Fibroblast of skin of right quadriceps (primary cell): ENCODE measurements at regions not wholly inside any gene's neighbourhood (a gene's known extent, or its start where the extent isn't known, plus 50 kb on each side); places are given as distances from the start of the nearest gene placed in this dataset.
A peak's percentile ranks its signal among the peaks of the same experiment; 100 is the strongest.
"Not testable (repeated sequence)": the region's sequence is repeated elsewhere in the genome, so short reads cannot be mapped to it uniquely, and the experiment has no call there.

Experiments
- DNase-seq: peaks from one replicate; pipeline ENCODE4 v3.0.0-alpha.2; 2013

DNA sequence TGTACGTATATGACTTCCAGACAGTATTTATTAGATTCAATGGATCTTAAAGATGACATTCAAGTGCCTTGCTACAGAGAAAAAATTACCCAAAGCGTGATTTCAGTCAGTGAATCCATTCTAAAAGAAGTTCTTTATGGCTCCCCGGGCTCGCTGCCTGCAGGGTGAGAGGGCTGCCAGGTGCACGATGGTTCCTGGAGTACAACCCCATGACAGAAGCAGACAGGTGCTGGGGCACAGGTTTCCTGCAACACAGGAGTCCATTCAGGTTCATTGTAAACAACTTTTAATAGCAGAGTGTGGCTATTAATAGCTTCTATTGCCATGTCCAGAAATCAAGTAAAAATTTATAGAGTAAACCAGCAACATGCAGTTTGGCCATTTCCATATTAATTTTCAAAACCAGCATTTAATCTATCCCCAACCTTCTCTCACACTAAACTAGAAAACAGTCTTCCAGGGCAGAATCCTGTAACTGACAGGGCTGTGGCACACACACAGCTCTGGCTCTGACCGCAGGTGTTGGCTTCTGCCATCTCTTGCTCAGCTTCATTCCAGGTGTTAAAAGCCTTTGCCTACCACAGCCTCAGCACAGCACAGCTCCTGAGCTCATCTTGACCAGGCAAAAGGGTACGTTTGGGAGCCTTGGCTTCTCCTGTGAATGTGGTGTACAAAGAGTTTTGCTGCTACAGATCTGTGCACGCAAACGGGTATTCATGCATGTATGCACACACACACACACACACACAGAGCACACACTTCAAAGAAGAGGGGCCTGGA lies 185.9 kb downstream of the MEX3B start:
- no peak for DNase-seq

DNA sequence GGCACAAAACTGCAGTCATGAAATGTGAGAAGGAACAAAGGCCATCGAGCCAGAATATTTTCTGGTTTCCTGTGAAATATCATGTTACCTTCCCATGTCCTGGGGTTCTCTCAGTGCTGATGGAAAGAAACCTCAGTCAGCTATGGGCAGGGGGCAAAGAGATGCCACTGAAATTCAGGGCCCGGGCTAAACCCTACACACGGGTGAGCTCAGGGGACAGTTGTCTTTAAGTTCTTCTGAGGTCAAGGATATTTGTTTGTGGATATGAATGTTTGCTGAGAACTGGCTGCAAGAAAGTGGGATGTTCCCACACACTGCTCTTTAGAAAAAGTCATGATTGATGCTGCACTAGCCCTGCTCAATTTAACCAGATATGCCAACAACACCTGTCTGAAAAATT lies 187.2 kb downstream of the MEX3B start:
- no peak for DNase-seq

DNA sequence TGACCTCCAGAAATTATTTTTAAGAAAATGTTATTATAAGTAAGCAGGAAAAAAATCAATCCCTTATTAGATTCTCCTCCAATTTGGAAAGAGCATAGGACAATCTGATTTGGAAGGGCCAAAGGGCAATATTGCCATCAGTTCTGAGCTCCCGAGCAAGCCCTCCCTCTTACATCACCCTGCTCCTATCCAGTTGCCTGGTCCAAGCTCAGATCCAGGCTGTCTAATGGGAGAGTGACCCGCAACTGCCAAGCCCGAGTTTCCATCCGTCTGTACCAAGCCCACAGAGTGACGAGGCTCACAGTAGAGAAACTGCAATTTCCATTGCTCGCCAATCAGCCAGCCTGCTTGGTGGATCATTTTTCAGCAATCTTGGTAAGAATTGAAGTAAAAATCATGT lies 187.7 kb downstream of the MEX3B start:
- DNase-seq, result no peak

DNA sequence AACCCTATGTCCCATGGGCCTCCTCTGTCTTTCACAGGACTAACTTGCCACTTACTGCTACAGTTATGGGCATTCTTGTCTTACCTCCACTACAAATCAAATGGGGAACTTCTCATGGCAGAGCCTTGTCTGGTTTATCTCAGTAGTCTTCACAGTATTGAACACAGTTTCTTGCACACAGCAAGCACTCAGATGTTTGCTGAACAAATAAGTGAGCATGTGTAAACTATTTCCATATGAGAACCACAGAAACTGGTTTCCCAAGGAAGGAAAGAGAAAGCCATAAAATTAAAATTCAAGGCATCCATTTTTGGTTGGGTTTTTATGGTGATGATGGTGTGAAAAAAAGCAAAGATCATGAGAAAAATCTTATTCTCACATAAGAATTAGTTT lies 189.2 kb downstream of the MEX3B start:
- DNase-seq, result no peak

DNA sequence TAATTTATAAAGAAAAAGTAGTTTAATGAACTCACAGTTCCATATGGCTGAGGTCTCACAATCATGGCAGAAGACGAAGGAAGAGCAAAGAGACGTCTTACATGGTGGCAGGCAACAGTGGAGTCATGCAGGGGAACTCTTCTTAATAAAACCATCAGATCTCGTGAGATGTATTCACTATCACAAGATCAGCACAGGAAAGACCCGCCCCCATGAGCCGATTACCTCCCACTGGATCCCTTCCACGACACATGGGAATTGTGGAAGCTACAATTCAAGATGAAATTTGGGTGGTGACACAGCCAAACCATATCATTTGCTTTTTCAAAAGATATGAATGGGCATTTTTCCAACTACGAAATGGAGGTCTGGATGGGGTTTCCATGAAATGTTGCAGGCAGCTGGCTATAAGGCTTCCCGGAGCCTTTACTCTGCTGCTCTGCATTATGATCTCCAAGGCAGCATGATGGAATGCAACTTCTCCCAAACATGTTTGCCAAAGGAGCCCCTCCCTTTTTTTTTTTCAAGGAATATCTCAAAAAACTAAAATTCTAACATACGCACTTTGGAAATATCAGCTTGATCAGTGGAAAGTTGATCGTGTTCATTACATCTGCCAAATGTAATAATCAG lies 189.7 kb downstream of the MEX3B start:
- no peak for DNase-seq

DNA sequence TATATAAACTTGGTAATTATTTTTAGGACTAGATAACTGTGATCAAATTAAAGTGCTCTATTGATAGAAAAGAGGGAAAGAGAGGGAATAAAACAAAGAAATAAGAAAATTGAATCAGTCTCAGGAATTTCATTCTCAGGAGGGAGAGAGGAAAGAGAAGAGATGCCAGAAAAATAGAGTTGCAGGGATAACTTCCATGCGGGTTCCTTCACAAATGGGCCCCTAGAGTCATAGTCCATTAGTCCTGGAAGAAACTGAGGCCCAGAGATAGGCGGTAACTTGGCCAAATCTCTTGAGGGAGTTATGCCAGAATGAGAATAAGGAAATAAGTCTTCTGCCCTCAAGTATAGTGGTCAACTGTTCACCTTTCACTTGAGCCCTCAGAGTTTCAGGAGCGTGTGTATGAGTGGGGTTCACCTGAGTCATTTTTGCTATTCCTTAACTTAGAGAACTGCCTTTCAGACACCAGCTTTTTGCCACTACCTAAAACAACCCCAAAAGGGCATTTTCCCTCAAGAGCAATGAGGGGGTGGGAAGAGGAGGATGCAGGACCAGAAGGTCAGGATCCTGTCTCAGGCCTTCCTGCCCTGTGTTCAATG lies 192.6 kb downstream of the MEX3B start:
- no peak for DNase-seq

DNA sequence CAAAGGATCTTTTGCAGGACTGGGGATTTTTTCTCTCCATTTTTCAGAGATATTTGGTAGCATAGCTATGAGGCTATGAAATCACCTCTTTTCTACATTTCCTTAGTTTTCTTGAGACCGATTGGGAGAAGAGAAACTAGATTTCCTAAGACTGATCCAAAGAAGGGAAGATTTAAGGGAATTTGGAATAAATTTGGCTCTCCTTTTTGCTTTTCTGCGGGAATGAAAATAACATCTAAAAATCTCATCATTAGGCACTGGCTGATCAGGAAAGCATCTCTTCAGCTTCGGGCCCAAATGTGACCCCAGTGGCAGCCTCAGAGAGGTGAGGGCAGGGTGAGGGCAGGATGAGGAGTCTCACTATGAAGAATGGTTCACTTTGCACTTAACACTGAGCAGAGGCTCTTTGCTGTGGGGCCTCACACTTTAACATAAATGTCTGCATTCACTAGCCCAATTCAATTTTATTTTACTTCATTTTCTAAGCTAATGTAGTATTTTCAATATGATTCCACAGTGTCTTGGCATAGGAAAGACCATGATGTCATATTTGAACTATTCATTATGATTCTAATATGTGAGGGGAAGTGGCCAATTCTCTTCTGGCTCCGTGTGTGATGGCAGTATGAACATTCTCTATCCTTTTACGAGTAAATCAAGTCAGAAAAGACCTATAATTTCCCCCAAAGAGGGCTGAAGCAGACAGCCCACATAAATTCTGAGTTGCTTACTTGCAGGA lies 193.2 kb downstream of the MEX3B start:
- DNase-seq, result peak; percentile 33

DNA sequence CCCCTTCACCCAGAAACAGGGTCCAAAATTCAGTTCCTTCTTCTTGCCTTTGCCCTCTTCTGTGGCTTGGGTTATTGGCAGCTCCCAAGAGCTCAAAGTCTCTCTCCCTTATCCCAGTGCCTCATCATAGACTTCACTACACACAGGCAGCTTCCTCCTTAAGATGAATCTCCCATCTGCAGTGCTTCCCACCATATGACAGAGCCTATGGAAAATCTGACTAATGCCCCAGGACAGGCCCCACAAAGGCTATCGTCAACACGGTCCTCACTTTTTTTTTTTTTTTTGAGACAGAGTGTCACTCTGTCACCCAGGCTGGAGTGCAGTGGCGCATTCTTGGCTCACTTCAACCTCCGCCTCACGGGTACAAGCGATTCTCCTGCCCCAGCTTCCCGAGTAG lies 194.1 kb downstream of the MEX3B start:
- no peak for DNase-seq

DNA sequence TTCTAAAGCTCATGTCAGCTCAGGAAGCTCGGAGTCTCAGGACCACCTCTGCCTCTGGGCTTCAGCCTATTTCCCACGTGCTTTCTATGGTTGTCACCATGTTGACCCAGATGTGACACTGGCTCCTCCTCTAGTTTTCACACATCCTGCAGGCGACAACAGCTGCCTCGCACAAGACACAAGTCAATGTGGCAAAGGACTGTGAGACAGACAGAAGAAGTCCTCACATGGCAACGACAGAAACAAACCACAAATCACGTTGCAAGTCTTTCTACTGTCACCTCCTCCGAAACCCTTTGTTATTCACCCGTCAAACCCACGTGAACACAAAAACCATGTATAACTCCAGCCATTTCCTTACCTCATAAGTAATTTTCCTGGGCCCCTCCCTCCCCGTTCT lies 194.5 kb downstream of the MEX3B start:
- no peak for DNase-seq

DNA sequence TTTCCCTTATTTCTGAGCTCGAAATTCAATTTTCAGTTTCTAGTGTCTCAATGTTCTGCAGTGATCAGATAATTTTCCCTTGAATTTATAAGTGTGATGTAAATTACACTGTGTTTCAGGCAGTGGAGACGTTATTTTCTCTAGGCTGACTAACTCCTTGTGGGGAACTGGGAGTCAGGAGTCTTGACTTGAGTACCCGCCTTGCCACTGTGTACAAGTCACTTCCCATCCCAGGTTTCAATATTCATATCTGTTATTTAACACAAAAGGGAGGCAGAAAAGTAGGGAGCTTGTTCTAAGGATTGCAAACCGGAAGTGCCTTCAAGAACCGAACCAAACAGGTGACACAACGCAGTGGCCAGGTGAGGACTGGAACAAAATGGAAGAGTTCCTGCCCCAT lies 196.5 kb downstream of the MEX3B start:
- DNase-seq, result no peak

DNA sequence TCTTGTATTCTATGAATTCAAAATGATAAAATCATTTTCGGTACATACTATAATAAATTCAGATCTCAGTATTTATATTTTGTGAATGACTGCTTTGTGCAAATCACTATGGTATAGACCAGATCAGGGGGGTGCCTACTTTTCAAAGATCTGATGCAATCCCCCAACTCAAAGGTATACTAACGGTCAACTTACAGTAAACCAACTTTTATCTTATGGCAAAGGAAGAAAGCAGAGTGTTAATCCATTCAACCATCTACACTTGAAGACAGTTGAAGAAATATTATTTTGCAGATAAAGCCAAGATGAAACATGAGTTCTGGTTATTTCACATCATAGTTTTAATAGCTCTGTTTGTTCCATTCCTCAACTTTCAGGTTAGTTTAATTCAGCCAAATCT lies 197.1 kb downstream of the MEX3B start:
- no peak for DNase-seq

DNA sequence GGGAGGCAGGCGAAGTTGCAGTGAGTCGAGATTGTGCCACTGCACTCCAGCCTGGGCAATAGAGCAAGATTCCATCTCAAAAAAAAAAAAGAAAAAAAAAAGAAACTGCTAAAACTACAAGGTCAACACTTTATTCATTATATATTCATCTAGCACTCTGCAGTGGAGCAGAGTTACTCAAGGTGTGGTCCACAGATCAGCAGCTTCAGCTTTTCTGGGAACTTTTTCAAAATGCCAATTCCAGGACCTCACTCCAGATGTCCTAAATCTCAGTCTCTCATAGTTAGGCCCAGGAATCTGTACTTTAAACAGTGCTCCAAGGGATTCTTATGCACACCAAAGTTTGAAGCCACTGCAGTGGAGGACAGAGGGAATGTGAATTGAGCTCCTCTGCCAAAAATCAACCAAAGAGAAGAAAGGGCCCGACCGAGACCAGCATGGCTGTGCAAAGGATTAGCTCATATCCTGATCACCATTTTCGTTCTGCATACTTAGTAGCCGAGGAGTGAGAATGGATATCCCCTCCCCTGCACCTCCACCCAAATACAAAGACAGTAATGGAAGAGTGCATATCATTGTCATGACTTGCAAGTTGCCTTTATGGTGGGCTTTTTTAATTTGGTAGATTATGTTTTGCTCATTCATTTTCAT lies 201.9 kb downstream of the MEX3B start:
- no peak for DNase-seq

DNA sequence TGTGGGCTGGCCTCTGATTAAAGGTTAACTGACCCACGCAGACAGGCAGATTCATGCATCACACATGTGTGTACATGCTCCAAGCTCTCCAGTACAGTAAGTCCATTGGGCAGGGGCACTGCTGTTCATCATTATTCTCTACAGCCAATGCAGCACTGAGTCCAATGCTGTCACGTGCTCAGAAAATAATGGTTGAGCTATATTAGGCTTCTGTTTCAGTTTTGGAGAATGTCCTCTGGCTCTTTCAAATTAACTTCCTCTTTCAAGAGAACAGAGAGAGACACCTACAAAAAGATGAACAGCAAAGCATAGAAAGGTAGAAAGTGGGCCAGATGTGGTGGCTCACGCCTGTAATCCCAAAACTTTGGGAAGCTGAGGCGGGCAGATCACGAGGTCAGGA lies 202.6 kb downstream of the MEX3B start:
- no peak for DNase-seq

DNA sequence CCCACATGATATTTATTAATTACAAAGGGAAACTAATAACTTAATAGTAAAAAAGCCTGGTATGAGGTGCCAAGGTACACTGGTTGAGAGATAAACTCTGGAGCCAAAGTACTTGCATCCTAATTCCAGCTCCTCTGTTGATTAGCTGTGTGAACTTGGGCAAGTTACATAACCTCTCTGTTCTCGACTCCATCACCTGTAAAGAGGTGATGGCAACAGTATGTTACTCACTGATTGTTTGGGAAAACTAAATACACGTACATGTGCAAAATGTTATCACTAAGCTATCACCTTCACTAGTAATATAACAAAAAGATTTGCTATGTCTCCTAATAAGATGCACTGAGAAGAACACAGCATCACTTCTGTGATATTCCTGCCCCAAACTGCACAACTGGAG lies 206.4 kb downstream of the MEX3B start:
- no peak for DNase-seq

DNA sequence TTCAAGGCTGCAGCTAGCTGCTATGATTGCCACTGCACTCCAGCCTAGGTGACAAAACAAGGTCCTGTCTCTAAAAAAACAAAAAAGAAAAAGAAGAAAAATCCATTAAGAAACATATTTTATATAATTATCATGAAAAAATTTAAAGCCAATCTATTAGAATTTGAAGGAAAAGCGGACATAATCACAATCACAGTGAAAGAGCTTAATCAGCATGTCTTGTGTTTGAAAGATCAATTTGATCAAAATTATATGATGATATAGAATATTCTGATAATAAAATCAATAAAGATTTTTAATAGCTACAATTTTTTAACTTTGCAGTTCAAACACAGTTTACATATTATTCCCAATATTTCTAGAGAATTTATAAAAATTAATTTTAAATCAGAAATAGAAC lies 210.1 kb downstream of the MEX3B start:
- DNase-seq, result no peak

DNA sequence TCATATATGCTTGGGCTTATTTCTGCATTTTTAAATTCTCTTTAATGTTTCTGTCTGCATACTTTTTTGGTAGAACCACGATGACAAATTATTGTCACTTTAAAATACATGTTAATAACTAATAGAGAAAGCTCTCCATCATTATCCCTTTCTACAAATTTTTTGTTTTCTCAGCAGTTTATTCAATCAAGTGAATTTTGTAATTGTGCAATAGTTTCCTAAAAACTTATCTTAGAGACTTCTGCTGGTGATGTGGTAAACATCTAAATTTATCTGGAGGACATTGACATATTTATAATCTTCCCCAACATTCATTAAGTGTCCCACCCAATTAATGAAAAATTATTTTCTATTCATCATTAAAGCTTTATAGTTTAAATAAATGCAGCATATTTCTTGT lies 215.3 kb downstream of the MEX3B start:
- DNase-seq, result no peak

DNA sequence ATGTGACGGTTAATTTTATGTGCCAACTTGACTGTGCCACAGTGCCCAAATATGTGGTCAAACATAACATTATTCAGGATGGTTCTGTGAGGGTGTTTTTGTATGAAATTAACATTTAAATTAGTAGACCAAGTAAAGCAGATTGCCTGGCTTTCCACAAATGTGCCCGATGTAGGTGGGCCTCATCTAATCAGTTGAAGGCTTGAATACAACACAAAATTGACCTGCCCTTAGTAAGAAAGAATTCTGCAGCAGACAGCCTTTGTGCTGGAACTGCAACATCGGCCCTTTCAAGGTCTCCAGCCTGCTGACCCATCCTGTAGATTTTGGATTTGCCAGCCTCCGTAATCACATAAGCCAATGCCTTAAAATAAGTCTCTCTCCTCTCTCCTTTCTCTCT lies 215.9 kb downstream of the MEX3B start:
- no peak for DNase-seq

DNA sequence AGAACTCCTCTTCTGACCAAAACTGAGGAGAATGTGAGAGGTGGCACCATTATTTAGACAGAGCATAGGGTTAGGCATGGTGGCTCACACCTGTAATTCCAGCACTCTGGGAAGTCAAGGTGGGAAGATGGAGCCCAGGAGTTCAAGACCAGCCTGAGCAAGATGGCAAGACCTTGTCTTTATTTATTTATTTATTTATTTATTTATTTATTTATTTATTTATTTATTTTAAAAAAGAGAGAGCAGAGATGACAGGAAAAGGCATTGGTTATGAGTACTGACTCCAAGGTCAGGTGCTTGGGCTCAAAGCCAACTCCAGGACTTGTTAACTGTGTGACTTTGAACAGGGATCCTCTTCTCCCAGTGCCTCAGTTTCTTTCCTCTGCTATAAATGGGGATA lies 217.7 kb downstream of the MEX3B start:
- DNase-seq, result no peak

DNA sequence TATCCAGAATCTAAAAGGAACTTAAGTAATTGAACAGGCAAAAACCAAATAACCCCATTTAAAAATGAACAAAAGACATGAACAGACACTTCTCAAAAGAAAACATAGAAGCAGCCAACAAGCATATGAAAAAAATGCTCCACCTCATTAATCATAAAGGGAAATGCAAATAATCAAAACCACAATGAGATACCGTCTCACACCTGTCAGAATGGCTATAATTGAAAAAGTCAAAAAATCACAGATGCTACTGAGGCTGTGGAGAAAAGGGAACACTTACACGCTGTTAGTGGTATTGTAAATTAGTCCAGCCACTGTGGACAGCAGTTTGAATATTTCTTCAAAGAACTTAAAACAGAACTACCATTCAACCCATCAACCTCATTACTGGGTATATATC lies 220.7 kb downstream of the MEX3B start:
- no peak for DNase-seq

DNA sequence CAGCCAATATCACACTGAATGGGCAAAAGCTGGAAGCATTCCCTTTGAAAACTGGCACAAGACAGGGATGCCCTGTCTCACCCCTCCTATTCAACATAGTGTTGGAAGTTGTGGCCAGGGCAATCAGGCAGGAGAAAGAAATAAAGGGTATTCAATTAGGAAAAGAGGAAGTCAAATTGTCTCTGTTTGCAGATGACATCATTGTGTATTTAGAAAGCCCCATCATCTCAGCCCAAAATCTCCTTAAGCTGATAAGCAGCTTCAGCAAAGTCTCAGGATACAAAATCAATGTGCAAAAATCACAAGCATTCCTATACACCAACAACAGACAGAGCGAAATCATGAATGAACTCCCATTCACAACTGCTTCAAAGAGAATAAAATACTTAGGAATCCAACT lies 223.2 kb downstream of the MEX3B start:
- not testable (repeated sequence) for DNase-seq

DNA sequence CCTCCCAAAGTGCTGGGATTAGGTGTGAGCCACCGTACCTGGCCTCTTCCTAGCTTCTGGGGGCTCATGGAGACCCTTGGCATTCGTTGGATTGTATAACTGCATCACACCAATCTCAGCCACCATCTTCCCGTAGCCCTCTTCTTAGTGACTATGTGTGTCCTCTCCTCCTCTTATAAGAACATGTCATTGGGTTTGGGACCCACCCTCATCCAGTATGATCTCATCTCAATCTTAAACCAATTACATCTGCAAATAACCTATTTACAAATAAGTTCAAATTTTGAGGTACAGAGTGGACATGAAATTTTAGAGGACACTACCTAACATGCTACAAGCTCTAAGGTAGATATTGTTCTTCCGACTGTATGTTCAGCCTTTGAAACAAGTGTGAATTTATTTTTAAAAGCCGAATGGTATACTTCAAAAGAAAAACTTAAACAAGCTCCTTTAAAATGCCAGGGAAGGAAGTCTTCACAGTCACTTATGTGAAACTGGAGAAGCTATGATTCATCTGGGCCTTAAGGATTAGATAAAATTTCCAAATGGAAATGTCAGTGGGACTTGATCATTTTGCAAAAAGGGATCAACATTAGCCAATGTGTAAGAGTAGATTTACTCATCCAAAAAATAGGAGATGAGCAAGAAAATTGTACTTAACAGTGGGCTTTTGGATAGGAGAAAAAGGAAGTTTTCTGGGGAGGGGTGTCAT lies 225.7 kb downstream of the MEX3B start:
- DNase-seq, result peak; percentile 42

DNA sequence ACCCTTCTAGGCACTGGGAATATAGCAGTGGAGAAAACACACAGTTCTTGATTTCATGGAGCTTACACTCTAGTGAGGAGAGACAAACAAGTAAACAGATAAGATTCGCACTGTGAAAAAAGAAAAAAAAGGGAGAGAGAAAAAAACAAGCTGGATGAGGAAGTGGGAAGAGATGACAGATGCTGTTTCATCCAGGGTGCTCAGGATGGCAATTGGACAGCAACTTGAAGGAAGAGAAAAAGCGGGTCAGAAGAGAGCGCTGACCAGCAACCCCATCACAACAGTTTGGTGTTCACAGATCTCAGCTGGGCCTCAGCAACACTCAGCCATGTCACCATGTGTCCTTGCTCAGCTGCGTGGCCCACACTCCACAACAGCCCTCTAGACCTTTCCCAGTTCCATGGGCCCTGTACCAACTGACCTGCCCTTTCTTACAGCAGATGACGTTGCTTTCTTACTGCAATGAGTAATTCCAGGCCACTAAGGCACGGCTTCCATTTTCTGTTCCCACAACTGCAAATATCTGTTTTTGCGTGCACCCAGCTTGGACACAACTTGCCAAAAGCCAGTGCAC lies 230.8 kb downstream of the MEX3B start:
- DNase-seq, result no peak
